Activated naive CD8-positive, alpha-beta T cell treated with anti-CD3 and anti-CD28 coated beads, Interleukin-2, amount 10 ng/mL, durations not matched to agents 7 days and 5 days (primary cell): ENCODE measurements at regions not wholly inside any gene's neighbourhood (a gene's known extent, or its start where the extent isn't known, plus 50 kb on each side); places are given as distances from the start of the nearest gene placed in this dataset.

Source experiments
- ATAC-seq: fragments of 150-1000 bp; cut with Tn5 transposase; one replicate; pipeline ENCODE4 v1.10.0; 2021; ENCODE audit warnings: low read depth, moderate library complexity
- POLR2A ChIA-PET: fragments of 350-600 bp; sonication (Branson Sonifier 250); formaldehyde crosslinking; loops from one replicate; lab custom pipeline; 2021; ENCODE audit warnings: antibody characterized with exemption; lab: Charles Lee
- DNase-seq: peaks from one replicate; pipeline ENCODE4 v3.0.0; 2021
- H3K27ac Mint-ChIP-seq: one replicate; pipeline ENCODE4 v1.8.0; 2022; ENCODE audit warnings: mild to moderate bottlenecking, mixed read lengths
- H3K27me3 Mint-ChIP-seq: one replicate; pipeline ENCODE4 v1.8.0; 2022; ENCODE audit warnings: mild to moderate bottlenecking, moderate library complexity, mixed read lengths
- H3K36me3 Mint-ChIP-seq: one replicate; pipeline ENCODE4 v1.8.0; 2021; ENCODE audit warnings: mild to moderate bottlenecking, mixed read lengths
- H3K4me1 Mint-ChIP-seq: one replicate; pipeline ENCODE4 v1.8.0; 2021; ENCODE audit warnings: mixed read lengths
- H3K4me3 Mint-ChIP-seq: one replicate; pipeline ENCODE4 v1.8.0; 2022; ENCODE audit warnings: mild to moderate bottlenecking, moderate library complexity, mixed read lengths
- H3K9me3 Mint-ChIP-seq: one replicate; pipeline ENCODE4 v1.8.0; 2021; ENCODE audit warnings: mixed read lengths

DNA sequence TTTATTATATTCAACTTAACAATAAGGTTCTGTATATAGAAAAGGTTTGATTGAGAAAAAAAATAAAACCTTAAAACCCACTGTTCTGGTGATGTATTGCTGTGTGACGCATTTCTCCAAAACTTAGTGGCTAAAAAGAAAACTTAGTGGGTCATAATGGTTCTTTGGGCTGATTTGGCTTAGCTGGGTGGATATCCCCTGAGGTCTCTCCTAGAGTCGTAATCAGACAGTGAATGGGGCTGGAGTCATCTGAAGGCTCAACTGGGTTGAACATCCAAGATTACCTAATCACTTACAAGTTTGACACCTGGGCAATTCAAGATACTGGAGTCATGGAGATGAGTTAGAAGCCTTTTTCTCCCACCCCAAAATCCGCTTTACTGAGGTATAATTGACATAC, 111.6 kb upstream of the TBL1XR1 start:
- Mint-ChIP-seq H3K27ac (no peak overlapping the region), H3K4me3 (no peak overlapping the region), H3K27me3 (no peaks in the 10 kb centered on the region), H3K9me3 (peaks cover 5% of the 10 kb centered on the region), H3K36me3 (peaks cover 5% of the 10 kb centered on the region), H3K4me1 (peaks cover 3% of the 10 kb centered on the region)
- ATAC-seq (no peak), DNase-seq (no peak)
- POLR2A ChIA-PET: no interaction called here

GRCh38 chr3:177312491-177312890, 115.2 kb upstream of the TBL1XR1 start:
- Mint-ChIP-seq H3K36me3 (peaks cover 5% of the 10 kb centered on the region), H3K9me3 (peaks cover 5% of the 10 kb centered on the region), H3K4me1 (peaks cover 1% of the 10 kb centered on the region), H3K4me3 (no peak overlapping the region), H3K27ac (no peak overlapping the region), H3K27me3 (no peaks in the 10 kb centered on the region)
- DNase-seq: no peak
- no peak for ATAC-seq
- POLR2A ChIA-PET: no interaction called here

DNA sequence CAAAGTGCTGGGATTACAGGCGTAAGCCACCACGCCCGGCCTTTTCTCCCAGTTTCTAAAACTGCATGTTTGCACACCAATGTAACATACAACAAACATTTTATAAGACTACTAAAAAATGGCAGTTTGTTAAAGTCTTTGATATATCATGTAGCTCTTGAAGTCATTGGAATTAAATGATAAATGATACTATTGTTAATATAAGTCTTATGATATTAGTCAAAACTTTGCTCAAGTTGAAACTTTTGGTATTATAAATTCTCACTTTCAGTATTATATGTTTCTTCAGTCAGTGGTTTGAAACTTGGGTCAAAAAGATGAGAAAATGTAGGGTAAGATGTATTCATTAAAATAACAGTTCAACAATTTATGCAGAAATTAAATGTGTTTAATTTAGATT, 117.6 kb upstream of the TBL1XR1 start:
- Mint-ChIP-seq H3K4me1 (peaks cover 11% of the 10 kb centered on the region), H3K27ac (no peak overlapping the region), H3K36me3 (peaks cover 8% of the 10 kb centered on the region), H3K27me3 (no peaks in the 10 kb centered on the region), H3K9me3 (peaks cover 8% of the 10 kb centered on the region), H3K4me3 (no peak overlapping the region)
- no peak for DNase-seq
- POLR2A ChIA-PET: no interaction called here
- ATAC-seq: no peak

GRCh38 chr3:177317247-177317646, 120.0 kb upstream of the TBL1XR1 start:
- no peak for ATAC-seq
- Mint-ChIP-seq H3K36me3 (peaks cover 6% of the 10 kb centered on the region), H3K9me3 (peaks cover 7% of the 10 kb centered on the region), H3K27me3 (no peaks in the 10 kb centered on the region), H3K27ac (peak overlapping the region; percentile 42), H3K4me1 (peaks cover 19% of the 10 kb centered on the region), H3K4me3 (peak overlapping the region; percentile 52)
- DNase-seq: no peak
- POLR2A ChIA-PET: interaction anchor here (0.6 to 0.8 kb wide), 5 partner anchors 28 to 444 kb away, joined by 3 to 5 read pairs (median 3); no protein-coding TSS in a partner anchor

- no peak overlapping the region for H3K4me3 Mint-ChIP-seq
These were observed 121.3 kb upstream of the TBL1XR1 start for GRCh38 chr3:177318559-177318958.

DNA sequence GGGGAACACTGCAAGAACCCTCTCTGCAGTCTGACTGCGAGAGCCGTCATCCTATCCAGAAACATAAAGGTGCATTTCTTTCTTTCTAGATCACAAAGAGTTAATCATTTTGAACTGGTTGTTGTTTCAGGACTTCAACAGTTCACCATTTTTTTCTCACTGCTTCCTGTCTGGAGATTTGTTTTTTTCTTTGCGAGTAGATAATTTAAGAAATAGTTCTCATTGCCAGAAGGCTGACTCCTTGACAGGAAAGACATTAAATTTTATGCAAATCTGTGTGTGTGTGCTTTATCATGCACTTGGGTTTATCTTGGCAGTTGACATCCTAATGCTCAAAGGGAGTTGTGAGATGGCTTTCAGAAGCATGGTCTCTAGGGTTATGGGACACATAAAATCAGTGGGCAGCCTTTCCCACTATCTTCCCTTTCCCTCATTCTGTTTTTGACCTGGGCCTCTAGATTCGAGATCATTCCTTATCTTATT, 123.5 kb upstream of the TBL1XR1 start:
- Mint-ChIP-seq H3K36me3 (peaks cover 8% of the 10 kb centered on the region), H3K4me3 (no peak overlapping the region), H3K27ac (no peak overlapping the region), H3K27me3 (no peaks in the 10 kb centered on the region), H3K4me1 (peaks cover 19% of the 10 kb centered on the region), H3K9me3 (peaks cover 13% of the 10 kb centered on the region)
- ATAC-seq: no peak
- DNase-seq: no peak
- POLR2A ChIA-PET: no interaction called here

More at GRCh38 chr3:177318559-177318958, 121.3 kb upstream of the TBL1XR1 start:
- Mint-ChIP-seq H3K9me3 (peaks cover 9% of the 10 kb centered on the region), H3K36me3 (peaks cover 8% of the 10 kb centered on the region), H3K4me1 (peaks cover 19% of the 10 kb centered on the region), H3K27ac (no peak overlapping the region), H3K27me3 (no peaks in the 10 kb centered on the region)
- DNase-seq (no peak), ATAC-seq (no peak)
- POLR2A ChIA-PET: interaction anchor here (0.6 kb wide), 1 partner anchor 88 kb away, joined by 3 read pairs; no protein-coding TSS in a partner anchor

DNA sequence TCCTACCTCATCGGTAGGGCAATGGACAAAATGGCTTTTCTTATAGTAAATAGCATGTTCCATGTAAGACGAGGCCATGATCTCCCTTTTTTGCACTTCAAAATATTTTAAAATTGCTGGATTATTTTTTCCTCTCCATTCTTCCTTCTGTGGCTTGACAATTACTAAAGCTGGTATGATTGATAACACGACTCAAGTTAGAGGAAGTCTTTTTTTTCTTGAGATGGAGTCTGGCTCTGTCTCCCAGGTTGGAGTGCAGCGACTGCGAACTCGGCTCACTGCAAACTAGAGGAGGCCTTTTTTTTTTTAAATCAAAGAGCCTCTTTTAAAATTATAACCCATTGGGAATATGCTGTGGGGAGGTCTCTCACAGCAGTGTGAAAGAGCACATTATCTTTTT, 124.5 kb upstream of the TBL1XR1 start:
- Mint-ChIP-seq H3K27ac (no peak overlapping the region), H3K4me1 (peaks cover 19% of the 10 kb centered on the region)
- POLR2A ChIA-PET: no interaction called here

DNA sequence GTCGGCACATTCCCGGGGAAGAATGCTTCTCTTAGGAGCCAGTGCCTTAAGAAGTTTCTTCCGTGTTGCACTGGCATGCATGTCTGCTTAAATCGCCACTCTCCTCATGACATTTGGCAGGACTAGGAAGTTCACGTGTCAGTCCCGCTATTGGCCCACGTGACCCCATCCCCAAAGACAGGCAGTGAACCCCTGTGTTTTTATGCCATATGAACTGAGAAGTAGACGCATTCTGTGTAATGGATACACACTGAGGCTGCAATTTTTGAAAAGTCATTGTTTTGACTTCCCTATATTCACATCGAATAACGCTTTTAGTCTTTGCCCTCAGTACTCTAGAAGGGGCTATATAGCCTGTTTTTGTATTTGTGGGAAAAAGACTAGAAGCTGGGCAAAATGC, 125.6 kb upstream of the TBL1XR1 start:
- DNase-seq (no peak), ATAC-seq (no peak)
- peaks cover 8% of the 10 kb centered on the region for H3K36me3 Mint-ChIP-seq
- H3K4me3 Mint-ChIP-seq: no peak overlapping the region
- H3K9me3 Mint-ChIP-seq: peaks cover 13% of the 10 kb centered on the region
- no peak overlapping the region for H3K27ac Mint-ChIP-seq
- H3K27me3 Mint-ChIP-seq: no peaks in the 10 kb centered on the region
- POLR2A ChIA-PET: no interaction called here
- peaks cover 15% of the 10 kb centered on the region for H3K4me1 Mint-ChIP-seq

More for the DNA sequence above, 124.5 kb upstream of the TBL1XR1 start:
- Mint-ChIP-seq H3K27me3 (no peaks in the 10 kb centered on the region), H3K9me3 (peaks cover 13% of the 10 kb centered on the region), H3K4me3 (no peak overlapping the region), H3K36me3 (peaks cover 8% of the 10 kb centered on the region)
- ATAC-seq: no peak
- DNase-seq: no peak

DNA sequence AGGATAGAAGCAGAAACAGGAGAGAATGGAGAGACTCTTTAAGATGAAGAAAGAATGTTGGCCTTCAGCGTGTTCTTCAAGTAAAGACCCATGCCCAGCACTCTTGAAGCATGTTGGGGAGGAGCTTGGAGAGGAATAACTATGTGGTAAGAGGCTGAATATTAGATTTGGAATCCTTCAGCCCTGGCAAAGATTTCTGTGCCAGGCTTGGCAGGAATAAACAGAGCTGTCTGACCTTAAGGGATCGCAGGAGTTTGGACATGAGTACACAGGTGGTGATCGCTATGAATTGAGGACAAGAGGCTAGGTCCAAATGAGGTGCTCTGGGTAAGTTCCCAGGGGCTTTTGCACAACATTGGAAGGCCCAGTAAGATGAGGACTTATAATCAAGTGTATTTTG, 132.6 kb upstream of the TBL1XR1 start:
- no peak overlapping the region for H3K4me3 Mint-ChIP-seq
- no peak overlapping the region for H3K27ac Mint-ChIP-seq
- no peak for DNase-seq
- no peak for ATAC-seq
- H3K27me3 Mint-ChIP-seq: no peaks in the 10 kb centered on the region
- POLR2A ChIA-PET: no interaction called here
- peaks cover 1% of the 10 kb centered on the region for H3K9me3 Mint-ChIP-seq
- H3K4me1 Mint-ChIP-seq: peaks cover 10% of the 10 kb centered on the region
- no peaks in the 10 kb centered on the region for H3K36me3 Mint-ChIP-seq

DNA sequence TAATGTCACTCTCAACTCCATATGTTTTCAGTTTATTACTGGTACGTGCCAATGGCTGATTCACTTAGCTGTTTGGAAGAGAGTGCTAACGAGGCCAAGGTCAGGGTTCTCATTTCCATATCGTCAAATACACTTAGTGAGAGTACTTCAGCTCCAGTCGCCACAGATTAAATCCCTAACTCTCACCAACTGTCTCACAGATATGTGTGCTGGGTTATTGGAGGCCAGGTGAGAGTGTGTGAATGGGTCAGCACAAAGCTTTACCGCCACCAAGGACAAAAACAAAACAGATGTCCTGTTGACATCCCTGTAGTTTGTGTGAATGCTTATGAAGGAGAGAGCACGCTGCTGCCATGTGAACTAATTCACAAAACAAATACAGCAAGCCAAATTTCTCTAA, 133.5 kb upstream of the TBL1XR1 start:
- POLR2A ChIA-PET: no interaction called here
- Mint-ChIP-seq H3K36me3 (no peaks in the 10 kb centered on the region), H3K4me1 (peaks cover 10% of the 10 kb centered on the region), H3K27me3 (no peaks in the 10 kb centered on the region), H3K27ac (no peak overlapping the region), H3K9me3 (no peaks in the 10 kb centered on the region), H3K4me3 (no peak overlapping the region)
- DNase-seq: no peak
- ATAC-seq: no peak

DNA sequence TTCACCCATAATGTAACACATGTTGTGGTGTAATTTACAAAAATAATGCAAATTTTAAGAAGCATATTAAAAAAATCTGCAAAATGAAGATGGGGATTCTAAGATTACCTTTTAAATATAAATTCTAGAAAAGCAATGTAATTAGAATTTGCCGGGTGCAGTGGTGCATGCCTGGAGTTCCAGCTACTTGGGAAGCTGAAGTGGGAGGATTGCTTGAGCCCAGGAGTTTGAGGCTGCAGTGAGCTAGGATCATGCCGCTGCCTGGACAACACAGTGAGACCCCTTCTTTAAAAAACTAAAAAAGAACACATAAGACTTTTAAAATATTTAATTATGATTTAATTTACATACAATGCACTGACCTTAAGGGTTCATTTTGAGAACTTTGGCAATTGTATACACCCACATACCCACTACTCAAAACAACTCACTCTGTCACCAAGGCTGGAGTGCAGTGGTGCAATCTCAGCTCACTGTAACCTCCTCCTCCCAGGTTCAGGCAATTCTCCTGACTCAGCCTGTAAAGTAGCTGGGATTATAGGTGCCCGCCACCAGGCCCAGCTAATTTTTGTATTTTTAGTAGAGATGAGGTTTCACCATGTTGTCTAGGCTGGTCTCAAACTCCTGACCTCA, 134.0 kb upstream of the TBL1XR1 start:
- POLR2A ChIA-PET: no interaction called here
- ATAC-seq (no peak), DNase-seq (no peak)
- peaks cover 13% of the 10 kb centered on the region for H3K4me1 Mint-ChIP-seq
- peaks cover 2% of the 10 kb centered on the region for H3K36me3 Mint-ChIP-seq
- no peaks in the 10 kb centered on the region for H3K27me3 Mint-ChIP-seq
- H3K27ac Mint-ChIP-seq: no peak overlapping the region
- no peaks in the 10 kb centered on the region for H3K9me3 Mint-ChIP-seq
- no peak overlapping the region for H3K4me3 Mint-ChIP-seq

DNA sequence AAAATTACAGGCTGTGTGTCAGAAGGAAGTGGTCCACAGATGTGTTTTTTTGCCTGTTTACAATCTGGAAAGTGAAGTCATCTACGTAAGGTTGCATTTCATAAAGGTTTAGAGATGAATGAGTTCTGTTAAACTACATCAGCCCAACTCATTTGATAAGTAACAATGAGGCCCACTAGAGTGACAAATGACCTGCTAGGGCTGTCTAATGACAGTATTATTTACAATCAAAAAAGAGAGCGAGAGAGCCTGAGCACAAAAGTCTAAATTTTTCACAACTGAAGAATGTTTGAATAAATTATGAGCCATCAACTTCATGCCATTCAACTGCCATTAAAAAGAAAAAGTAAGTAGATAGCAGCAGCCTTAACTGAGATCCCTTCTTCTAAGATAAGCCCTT, 135.7 kb upstream of the TBL1XR1 start:
- POLR2A ChIA-PET: interaction anchor here (0.8 kb wide), 1 partner anchor 9 kb away, joined by 3 read pairs; no protein-coding TSS in a partner anchor
- ATAC-seq: no peak
- DNase-seq: no peak
- Mint-ChIP-seq H3K27ac (no peak overlapping the region), H3K27me3 (no peaks in the 10 kb centered on the region), H3K4me3 (no peak overlapping the region), H3K9me3 (no peaks in the 10 kb centered on the region), H3K4me1 (peaks cover 15% of the 10 kb centered on the region), H3K36me3 (peaks cover 3% of the 10 kb centered on the region)

DNA sequence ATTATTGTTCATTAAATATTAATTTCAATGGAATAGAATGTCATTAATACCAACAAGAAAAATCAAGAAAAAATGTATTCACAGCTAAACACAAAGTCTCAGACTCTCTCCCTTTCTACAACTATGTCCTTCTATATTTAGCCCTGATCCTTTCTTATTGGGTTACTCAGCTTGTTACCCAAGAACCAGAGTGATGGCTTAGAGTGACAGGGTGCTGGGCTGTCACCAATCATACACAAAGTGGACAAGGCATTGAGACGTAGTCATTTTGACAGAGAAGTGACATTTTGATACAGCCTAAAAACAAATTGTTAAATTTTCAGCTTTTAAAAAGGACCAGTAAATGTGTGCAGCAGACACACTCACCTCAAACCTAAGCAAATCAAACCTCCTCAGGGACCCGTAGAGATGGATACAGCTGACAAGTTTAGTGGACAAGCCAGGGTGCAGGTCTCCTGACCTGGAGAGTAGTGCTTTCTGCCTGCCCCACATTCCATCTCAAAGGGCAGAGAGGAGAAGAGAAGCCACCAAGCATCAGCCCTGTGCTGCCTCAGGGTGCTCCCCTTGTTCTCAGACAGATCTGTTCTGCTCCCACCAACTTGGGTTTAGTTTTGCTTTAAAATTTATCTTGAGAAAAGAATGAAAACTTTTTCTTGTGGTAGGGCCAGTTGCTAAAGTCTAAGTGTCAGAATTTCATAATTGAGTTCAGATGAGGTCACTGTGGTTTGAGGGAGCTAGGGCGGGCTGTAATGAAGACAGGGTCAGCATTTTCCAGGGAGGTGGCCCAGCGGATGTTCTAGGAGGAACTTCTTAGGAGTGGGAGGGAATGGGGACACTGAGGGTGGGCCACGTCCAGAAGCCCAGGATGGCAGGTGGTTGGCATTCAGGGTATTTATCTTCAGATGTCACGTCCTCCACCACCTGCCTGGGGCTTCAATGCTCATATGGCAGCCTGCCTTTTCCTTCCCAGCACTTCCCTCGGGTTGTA, 136.5 kb upstream of the TBL1XR1 start:
- no peak overlapping the region for H3K4me3 Mint-ChIP-seq
- H3K27me3 Mint-ChIP-seq: no peaks in the 10 kb centered on the region
- peaks cover 3% of the 10 kb centered on the region for H3K36me3 Mint-ChIP-seq
- H3K4me1 Mint-ChIP-seq: peaks cover 19% of the 10 kb centered on the region
- H3K9me3 Mint-ChIP-seq: no peaks in the 10 kb centered on the region
- ATAC-seq: no peak
- no peak overlapping the region for H3K27ac Mint-ChIP-seq
- DNase-seq: no peak
- POLR2A ChIA-PET: interaction anchor here (0.8 kb wide), 1 partner anchor 8 kb away, joined by 3 read pairs; no protein-coding TSS in a partner anchor
